ENCODE measurements at regions not wholly inside any gene's neighbourhood (a gene's known extent, or its start where the extent isn't known, plus 50 kb on each side); places are given as distances from the start of the nearest gene placed in this dataset.

DNA sequence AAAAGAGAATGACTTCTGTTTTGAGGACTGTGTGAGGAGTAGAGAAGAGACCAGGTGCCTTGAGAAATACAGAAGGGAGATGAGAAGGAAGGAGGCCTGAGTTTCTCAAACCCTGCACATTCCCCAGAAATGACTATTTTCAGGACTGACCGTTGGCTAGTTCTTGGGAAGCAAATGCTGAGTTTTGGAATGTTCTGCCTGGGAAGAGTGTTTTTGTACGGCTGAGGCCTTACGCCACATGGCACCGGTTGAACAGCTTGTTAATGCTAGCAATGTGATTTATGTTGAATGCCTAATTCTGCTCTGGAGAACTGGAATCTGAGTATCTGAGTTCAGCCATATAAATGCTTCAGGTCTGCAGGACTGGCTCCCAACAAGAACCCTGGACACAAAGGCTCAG, 152.7 kb upstream of the ADAMTS16 start:
- DNase-seq (ENCODE audit: low spot score) (no peak), ATAC-seq (ENCODE audit: insufficient number of reproducible peaks, low FRiP score, low read depth) (no peak)
- H3K9me3 ChIP-seq, result no peaks in the 10 kb centered on the region

DNA sequence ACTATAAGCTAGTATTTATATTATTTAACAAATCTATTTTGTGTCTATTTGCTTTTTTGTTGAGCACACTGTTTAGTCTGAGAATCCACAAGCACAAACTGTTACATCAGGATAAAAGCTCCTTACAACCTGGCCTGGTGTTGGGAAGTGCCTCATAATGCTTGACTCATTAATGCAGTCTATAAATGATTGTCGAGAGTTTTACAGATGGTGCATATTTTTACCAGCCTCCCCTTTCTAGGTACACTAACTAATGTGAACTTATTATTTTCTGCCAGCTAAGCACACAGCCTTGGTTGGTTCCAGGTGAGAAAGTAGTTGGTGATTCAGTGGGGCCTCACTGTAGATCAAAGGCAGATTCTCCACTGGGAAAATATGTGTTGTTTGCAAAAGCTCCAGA, 151.0 kb upstream of the ADAMTS16 start:
- no peaks in the 10 kb centered on the region for H3K9me3 ChIP-seq
- no peaks in the 10 kb centered on the region for H3K4me1 ChIP-seq (ENCODE audit: control insufficient read depth in 1 of 2, low read depth in 2 of 2)
- H3K36me3 ChIP-seq, result no peaks in the 10 kb centered on the region
- no peak for ATAC-seq (ENCODE audit: insufficient number of reproducible peaks, low FRiP score, low read depth)
- H3K4me3 ChIP-seq, result no peak overlapping the region
- no peak overlapping the region for H3K27ac ChIP-seq
- DNase-seq (ENCODE audit: low spot score), result no peak
- no peaks in the 10 kb centered on the region for H3K27me3 ChIP-seq (replicated peaks; ENCODE audit: insufficient read depth)
- no peak for TF ChIP-seq CTCF (IDR thresholded peaks at IDR 0.05)

More for the DNA sequence above, 152.7 kb upstream of the ADAMTS16 start:
- Histone ChIP-seq H3K36me3 (no peaks in the 10 kb centered on the region), H3K4me3 (no peak overlapping the region), H3K27me3 (replicated peaks; ENCODE audit: insufficient read depth) (no peaks in the 10 kb centered on the region), H3K27ac (no peak overlapping the region), H3K4me1 (ENCODE audit: control insufficient read depth in 1 of 2, low read depth in 2 of 2) (no peaks in the 10 kb centered on the region)
- TF ChIP-seq CTCF (IDR thresholded peaks at IDR 0.05), result no peak

- ATAC-seq (ENCODE audit: insufficient number of reproducible peaks, low FRiP score, low read depth) (no peak), DNase-seq (ENCODE audit: low spot score) (no peak)
- Histone ChIP-seq H3K27ac (no peak overlapping the region), H3K36me3 (no peaks in the 10 kb centered on the region), H3K27me3 (replicated peaks; ENCODE audit: insufficient read depth) (no peaks in the 10 kb centered on the region), H3K4me3 (no peak overlapping the region), H3K4me1 (ENCODE audit: control insufficient read depth in 1 of 2, low read depth in 2 of 2) (no peaks in the 10 kb centered on the region), H3K9me3 (no peaks in the 10 kb centered on the region)
- TF ChIP-seq CTCF (IDR thresholded peaks at IDR 0.05), result no peak
Measured at GRCh38 chr5:4990017-4990416, 150.1 kb upstream of the ADAMTS16 start.

DNA sequence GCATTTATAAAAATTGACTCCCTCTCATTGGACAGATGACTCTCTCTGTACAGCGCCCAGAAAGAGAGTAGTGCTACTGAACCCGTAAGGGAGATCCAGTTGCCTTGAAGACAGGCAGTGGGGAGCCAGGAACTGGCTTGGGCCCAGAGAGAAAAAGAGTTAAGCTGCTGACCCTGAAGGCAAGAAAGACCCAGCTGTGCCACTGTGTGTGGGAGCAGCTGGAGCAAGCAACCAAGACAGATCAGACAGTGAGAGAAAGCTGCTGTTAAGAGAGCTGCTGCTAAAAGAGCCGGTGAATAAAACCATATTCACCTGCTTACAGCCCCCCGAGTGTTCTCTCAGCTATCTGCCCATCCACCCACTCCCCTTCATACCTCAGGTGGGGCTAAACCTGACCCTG, 149.7 kb upstream of the ADAMTS16 start:
- TF ChIP-seq CTCF (IDR thresholded peaks at IDR 0.05), result no peak
- Histone ChIP-seq H3K27me3 (replicated peaks; ENCODE audit: insufficient read depth) (no peaks in the 10 kb centered on the region), H3K36me3 (no peaks in the 10 kb centered on the region), H3K4me1 (ENCODE audit: control insufficient read depth in 1 of 2, low read depth in 2 of 2) (no peaks in the 10 kb centered on the region), H3K27ac (no peak overlapping the region), H3K9me3 (no peaks in the 10 kb centered on the region), H3K4me3 (no peak overlapping the region)
- no peak for DNase-seq (ENCODE audit: low spot score)
- ATAC-seq (ENCODE audit: insufficient number of reproducible peaks, low FRiP score, low read depth), result no peak

- no peak for DNase-seq (ENCODE audit: low spot score)
- no peak for ATAC-seq (ENCODE audit: insufficient number of reproducible peaks, low FRiP score, low read depth)
Measured at GRCh38 chr5:4991925-4992324, 148.2 kb upstream of the ADAMTS16 start.

More at GRCh38 chr5:4991925-4992324, 148.2 kb upstream of the ADAMTS16 start:
- H3K4me1 ChIP-seq (ENCODE audit: control insufficient read depth in 1 of 2, low read depth in 2 of 2), result no peaks in the 10 kb centered on the region
- H3K27ac ChIP-seq, result no peak overlapping the region
- no peaks in the 10 kb centered on the region for H3K36me3 ChIP-seq
- TF ChIP-seq CTCF (IDR thresholded peaks at IDR 0.05), result no peak
- H3K27me3 ChIP-seq (replicated peaks; ENCODE audit: insufficient read depth), result no peaks in the 10 kb centered on the region
- no peak overlapping the region for H3K4me3 ChIP-seq
- no peaks in the 10 kb centered on the region for H3K9me3 ChIP-seq

All from thoracic aorta (tissue), 2 donors.